ENCODE measurements at regions not wholly inside any gene's neighbourhood (a gene's known extent, or its start where the extent isn't known, plus 50 kb on each side); places are given as distances from the start of the nearest gene placed in this dataset.

DNA sequence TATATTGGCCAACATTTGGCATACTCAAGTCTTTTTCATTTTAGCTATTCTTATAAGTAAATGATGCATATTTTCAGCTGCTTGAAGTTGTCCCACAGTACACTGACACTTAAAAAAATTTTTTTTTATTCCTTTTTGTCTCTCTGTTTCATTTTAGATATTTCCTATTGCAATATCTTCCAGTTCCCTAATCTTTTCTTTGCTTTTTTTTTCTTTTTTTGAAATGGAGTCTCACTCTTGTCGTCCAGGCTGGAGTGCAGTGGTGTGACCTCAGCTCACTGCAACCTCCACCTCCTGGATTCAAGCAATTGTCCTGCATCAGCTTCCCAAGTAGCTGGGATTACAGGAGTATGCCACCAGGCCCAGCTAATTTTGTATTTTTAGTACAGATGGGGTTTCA is 217.4 kb upstream of the KRR1 start:
- TF ChIP-seq, protein P1, sequence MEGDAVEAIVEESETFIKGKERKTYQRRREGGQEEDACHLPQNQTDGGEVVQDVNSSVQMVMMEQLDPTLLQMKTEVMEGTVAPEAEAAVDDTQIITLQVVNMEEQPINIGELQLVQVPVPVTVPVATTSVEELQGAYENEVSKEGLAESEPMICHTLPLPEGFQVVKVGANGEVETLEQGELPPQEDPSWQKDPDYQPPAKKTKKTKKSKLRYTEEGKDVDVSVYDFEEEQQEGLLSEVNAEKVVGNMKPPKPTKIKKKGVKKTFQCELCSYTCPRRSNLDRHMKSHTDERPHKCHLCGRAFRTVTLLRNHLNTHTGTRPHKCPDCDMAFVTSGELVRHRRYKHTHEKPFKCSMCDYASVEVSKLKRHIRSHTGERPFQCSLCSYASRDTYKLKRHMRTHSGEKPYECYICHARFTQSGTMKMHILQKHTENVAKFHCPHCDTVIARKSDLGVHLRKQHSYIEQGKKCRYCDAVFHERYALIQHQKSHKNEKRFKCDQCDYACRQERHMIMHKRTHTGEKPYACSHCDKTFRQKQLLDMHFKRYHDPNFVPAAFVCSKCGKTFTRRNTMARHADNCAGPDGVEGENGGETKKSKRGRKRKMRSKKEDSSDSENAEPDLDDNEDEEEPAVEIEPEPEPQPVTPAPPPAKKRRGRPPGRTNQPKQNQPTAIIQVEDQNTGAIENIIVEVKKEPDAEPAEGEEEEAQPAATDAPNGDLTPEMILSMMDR (IDR thresholded peaks at IDR 0.05; ENCODE audit: low read depth, low read length): no peak
- TF ChIP-seq EZH2phosphoT487 (IDR thresholded peaks at IDR 0.05; ENCODE audit: low read depth): no peak
